SK-N-SH (cell line): ENCODE measurements at regions not wholly inside any gene's neighbourhood (a gene's known extent, or its start where the extent isn't known, plus 50 kb on each side); places are given as distances from the start of the nearest gene placed in this dataset.

Experiments
- CHD2 ChIP-seq: fragments of 150-350 bp; IDR thresholded peaks from 2 replicates; pipeline ENCODE4 v1.6.1; 2018; ENCODE audit warnings: low read length; ENCODE audit not compliant: partially characterized antibody
- TF ChIP-seq, protein P1 (sequence below): fragments of 200-600 bp; sonication (generic); IDR thresholded peaks from 2 replicates; pipeline ENCODE4 v1.6.1; 2017; ENCODE audit warnings: antibody characterized with exemption, mild to moderate bottlenecking, moderate library complexity

GRCh38 chr1:94319319-94320102 lies 82.1 kb upstream of the ARHGAP29 start:
- TF ChIP-seq, protein P1, sequence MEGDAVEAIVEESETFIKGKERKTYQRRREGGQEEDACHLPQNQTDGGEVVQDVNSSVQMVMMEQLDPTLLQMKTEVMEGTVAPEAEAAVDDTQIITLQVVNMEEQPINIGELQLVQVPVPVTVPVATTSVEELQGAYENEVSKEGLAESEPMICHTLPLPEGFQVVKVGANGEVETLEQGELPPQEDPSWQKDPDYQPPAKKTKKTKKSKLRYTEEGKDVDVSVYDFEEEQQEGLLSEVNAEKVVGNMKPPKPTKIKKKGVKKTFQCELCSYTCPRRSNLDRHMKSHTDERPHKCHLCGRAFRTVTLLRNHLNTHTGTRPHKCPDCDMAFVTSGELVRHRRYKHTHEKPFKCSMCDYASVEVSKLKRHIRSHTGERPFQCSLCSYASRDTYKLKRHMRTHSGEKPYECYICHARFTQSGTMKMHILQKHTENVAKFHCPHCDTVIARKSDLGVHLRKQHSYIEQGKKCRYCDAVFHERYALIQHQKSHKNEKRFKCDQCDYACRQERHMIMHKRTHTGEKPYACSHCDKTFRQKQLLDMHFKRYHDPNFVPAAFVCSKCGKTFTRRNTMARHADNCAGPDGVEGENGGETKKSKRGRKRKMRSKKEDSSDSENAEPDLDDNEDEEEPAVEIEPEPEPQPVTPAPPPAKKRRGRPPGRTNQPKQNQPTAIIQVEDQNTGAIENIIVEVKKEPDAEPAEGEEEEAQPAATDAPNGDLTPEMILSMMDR, result no peak
- TF ChIP-seq CHD2, result no peak
